ENCODE measurements at regions not wholly inside any gene's neighbourhood (a gene's known extent, or its start where the extent isn't known, plus 50 kb on each side); places are given as distances from the start of the nearest gene placed in this dataset.

- ChIA-PET CTCF (interaction anchor here (0.6 kb wide), 1 partner anchor 1068 kb away, joined by 3 read pairs; no protein-coding TSS in a partner anchor), POLR2A (no interaction called here)
- Histone ChIP-seq H3K27me3 (ENCODE audit: control insufficient read depth, insufficient read depth, low read length) (no peaks in the 10 kb centered on the region), H3K36me3 (ENCODE audit: control insufficient read depth, insufficient read depth, low read length) (no peaks in the 10 kb centered on the region), H3K4me3 (ENCODE audit: low read depth, low read length) (no peak overlapping the region)
- no peak for DNase-seq (ENCODE audit: low read depth)
- TF ChIP-seq, protein P1, sequence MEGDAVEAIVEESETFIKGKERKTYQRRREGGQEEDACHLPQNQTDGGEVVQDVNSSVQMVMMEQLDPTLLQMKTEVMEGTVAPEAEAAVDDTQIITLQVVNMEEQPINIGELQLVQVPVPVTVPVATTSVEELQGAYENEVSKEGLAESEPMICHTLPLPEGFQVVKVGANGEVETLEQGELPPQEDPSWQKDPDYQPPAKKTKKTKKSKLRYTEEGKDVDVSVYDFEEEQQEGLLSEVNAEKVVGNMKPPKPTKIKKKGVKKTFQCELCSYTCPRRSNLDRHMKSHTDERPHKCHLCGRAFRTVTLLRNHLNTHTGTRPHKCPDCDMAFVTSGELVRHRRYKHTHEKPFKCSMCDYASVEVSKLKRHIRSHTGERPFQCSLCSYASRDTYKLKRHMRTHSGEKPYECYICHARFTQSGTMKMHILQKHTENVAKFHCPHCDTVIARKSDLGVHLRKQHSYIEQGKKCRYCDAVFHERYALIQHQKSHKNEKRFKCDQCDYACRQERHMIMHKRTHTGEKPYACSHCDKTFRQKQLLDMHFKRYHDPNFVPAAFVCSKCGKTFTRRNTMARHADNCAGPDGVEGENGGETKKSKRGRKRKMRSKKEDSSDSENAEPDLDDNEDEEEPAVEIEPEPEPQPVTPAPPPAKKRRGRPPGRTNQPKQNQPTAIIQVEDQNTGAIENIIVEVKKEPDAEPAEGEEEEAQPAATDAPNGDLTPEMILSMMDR (IDR thresholded peaks at IDR 0.05; ENCODE audit: insufficient read depth, low read depth, low read length): no peak
Measured at GRCh38 chr20:61125546-61126180, 126.4 kb upstream of the CDH4 start.

DNA sequence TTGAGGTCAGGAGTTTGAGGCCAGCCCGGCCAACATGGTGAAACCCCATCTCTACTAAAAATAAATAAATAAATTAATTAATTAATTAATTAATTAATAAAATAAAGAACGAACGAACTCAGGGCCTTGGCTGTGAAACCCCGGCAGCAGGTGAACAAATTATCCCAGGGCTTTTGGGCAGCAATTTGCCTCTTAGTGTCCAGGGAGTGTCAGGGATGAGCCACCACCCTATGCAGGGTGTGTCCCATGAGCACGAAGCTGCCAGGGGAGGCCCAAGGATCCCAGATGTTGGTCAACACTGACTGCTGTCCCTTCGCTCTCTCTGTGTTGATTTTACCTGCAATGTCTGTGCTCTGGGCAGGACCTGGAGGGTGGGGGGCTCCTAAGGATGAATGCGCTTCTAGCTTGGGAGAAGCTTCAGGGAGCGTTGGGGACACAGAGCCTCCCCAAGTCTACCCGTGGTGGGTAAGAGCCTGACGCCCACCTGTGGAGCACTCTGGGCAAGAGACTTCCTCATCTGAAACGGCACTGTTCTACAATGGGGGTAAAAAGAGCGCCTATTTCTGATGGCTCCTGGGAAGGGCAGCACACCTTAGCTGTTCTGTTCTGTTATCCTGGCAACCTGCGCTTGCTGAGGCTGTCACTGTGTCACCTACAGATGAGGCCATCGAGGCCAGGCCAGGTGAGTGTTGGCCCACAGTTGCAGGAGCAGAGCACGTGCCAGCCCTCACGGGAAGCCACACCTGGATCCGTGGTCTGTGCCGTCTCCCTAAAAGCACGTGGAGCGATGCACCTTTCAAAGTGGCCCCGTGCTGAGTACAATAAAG is 125.5 kb upstream of the CDH4 start:
- Histone ChIP-seq H3K36me3 (ENCODE audit: control insufficient read depth, insufficient read depth, low read length) (no peaks in the 10 kb centered on the region), H3K4me3 (ENCODE audit: low read depth, low read length) (no peak overlapping the region), H3K27me3 (ENCODE audit: control insufficient read depth, insufficient read depth, low read length) (no peaks in the 10 kb centered on the region)
- ChIA-PET CTCF (interaction anchor here (0.6 to 2.2 kb wide), 2 partner anchors 102 to 1069 kb away, joined by 3 to 6 read pairs; no protein-coding TSS in a partner anchor), POLR2A (no interaction called here)
- TF ChIP-seq, protein P1 (IDR thresholded peaks at IDR 0.05; ENCODE audit: insufficient read depth, low read depth, low read length): no peak
- DNase-seq (ENCODE audit: low read depth): no peak

DNA sequence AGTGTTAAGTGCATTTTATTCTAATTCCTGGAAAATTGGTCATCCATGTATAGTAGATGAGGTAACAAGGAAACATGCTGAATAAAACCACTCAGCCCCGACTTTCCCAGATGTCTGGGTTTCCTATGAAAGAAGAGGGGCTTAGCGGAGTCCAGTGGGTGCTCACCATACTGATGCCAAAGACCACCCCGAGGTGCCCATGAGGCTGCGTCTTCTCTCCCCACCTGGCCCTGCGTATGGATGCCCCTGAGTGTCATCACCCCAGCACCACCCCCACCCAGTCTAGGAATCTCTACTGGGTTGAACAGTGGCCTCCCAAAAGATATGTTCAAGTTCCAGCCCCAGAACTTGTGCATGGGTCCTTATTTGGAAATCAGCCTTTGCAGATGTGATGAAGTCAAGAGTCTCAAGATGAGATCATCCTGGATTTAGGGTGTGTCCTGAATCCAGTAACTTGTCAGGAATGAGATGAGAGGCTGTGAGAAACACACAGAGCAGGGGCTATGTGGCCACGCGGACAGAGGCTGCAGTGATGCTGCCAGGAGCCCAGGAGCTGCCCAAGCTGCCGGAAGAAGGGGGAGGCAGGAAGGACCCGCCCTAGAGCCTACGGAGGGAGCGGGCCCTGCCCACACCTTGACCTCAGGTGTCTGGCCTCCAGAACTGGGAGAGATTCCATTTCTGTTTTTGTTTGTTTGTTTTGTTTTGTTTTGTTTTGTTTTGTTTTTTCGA is 124.6 kb upstream of the CDH4 start:
- no peaks in the 10 kb centered on the region for H3K27me3 ChIP-seq (ENCODE audit: control insufficient read depth, insufficient read depth, low read length)
- DNase-seq (ENCODE audit: low read depth): peak; percentile 13
- POLR2A ChIA-PET: no interaction called here
- no peak overlapping the region for H3K4me3 ChIP-seq (ENCODE audit: low read depth, low read length)
- no peaks in the 10 kb centered on the region for H3K36me3 ChIP-seq (ENCODE audit: control insufficient read depth, insufficient read depth, low read length)
- TF ChIP-seq, protein P1 (IDR thresholded peaks at IDR 0.05; ENCODE audit: insufficient read depth, low read depth, low read length): no peak
- CTCF ChIA-PET: interaction anchor here (2.2 kb wide), 1 partner anchor 102 kb away, joined by 6 read pairs; no protein-coding TSS in a partner anchor

- Histone ChIP-seq H3K27me3 (ENCODE audit: control insufficient read depth, insufficient read depth, low read length) (no peaks in the 10 kb centered on the region), H3K4me3 (ENCODE audit: low read depth, low read length) (no peak overlapping the region), H3K36me3 (ENCODE audit: control insufficient read depth, insufficient read depth, low read length) (no peaks in the 10 kb centered on the region)
- TF ChIP-seq, protein P1 (IDR thresholded peaks at IDR 0.05; ENCODE audit: insufficient read depth, low read depth, low read length): no peak
- DNase-seq (ENCODE audit: low read depth): no peak
- CTCF ChIA-PET: interaction anchor here (2.2 kb wide), 1 partner anchor 100 kb away, joined by 6 read pairs; no protein-coding TSS in a partner anchor
- POLR2A ChIA-PET: no interaction called here
Measured at GRCh38 chr20:61128701-61129269, 123.3 kb upstream of the CDH4 start.
